ENCODE measurements at regions not wholly inside any gene's neighbourhood (a gene's known extent, or its start where the extent isn't known, plus 50 kb on each side); places are given as distances from the start of the nearest gene placed in this dataset.

GRCh38 chr2:34836361-34836760, 1237.3 kb upstream of the FAM98A start:
- H3K9ac ChIP-seq (ENCODE audit: low read length): no peak overlapping the region
- TF ChIP-seq EZH2phosphoT487 (IDR thresholded peaks at IDR 0.05; ENCODE audit: low read depth) (no peak), CTCF (IDR thresholded peaks at IDR 0.05; ENCODE audit: low read depth, low read length) (no peak)
- H3K4me2 ChIP-seq (ENCODE audit: low read length): no peak overlapping the region
- no peak overlapping the region for H3K4me3 ChIP-seq (ENCODE audit: low read length)
- no peaks in the 10 kb centered on the region for H3K36me3 ChIP-seq (replicated peaks; ENCODE audit: low read depth, low read length)
- no peaks in the 10 kb centered on the region for H3K9me3 ChIP-seq (ENCODE audit: insufficient read depth, low read length)
- no peaks in the 10 kb centered on the region for H4K20me1 ChIP-seq (ENCODE audit: insufficient read depth, low read length)
- H2AFZ ChIP-seq (ENCODE audit: low read depth, low read length): no peak overlapping the region
- H3K79me2 ChIP-seq (ENCODE audit: low read length): no peaks in the 10 kb centered on the region
- no peaks in the 10 kb centered on the region for H3K4me1 ChIP-seq (ENCODE audit: low read length)
- no peak overlapping the region for H3K27ac ChIP-seq (ENCODE audit: low read length)
- H3K27me3 ChIP-seq (ENCODE audit: low read depth, low read length): no peaks in the 10 kb centered on the region

GRCh38 chr2:34831096-34831495, 1232.0 kb upstream of the FAM98A start:
- no peaks in the 10 kb centered on the region for H3K36me3 ChIP-seq (replicated peaks; ENCODE audit: low read depth, low read length)
- no peak overlapping the region for H2AFZ ChIP-seq (ENCODE audit: low read depth, low read length)
- no peaks in the 10 kb centered on the region for H3K4me1 ChIP-seq (ENCODE audit: low read length)
- TF ChIP-seq EZH2phosphoT487 (IDR thresholded peaks at IDR 0.05; ENCODE audit: low read depth): no peak
- no peak for TF ChIP-seq CTCF (IDR thresholded peaks at IDR 0.05; ENCODE audit: low read depth, low read length)
- no peaks in the 10 kb centered on the region for H4K20me1 ChIP-seq (ENCODE audit: insufficient read depth, low read length)
- H3K79me2 ChIP-seq (ENCODE audit: low read length): no peaks in the 10 kb centered on the region
- H3K9me3 ChIP-seq (ENCODE audit: insufficient read depth, low read length): no peaks in the 10 kb centered on the region
- H3K4me2 ChIP-seq (ENCODE audit: low read length): no peak overlapping the region
- H3K27me3 ChIP-seq (ENCODE audit: low read depth, low read length): no peaks in the 10 kb centered on the region
- no peak overlapping the region for H3K4me3 ChIP-seq (ENCODE audit: low read length)
- no peak overlapping the region for H3K27ac ChIP-seq (ENCODE audit: low read length)
- H3K9ac ChIP-seq (ENCODE audit: low read length): no peak overlapping the region

GRCh38 chr2:34828481-34828880, 1229.4 kb upstream of the FAM98A start:
- Histone ChIP-seq H3K36me3 (replicated peaks; ENCODE audit: low read depth, low read length) (no peaks in the 10 kb centered on the region), H3K79me2 (ENCODE audit: low read length) (no peaks in the 10 kb centered on the region), H3K4me2 (ENCODE audit: low read length) (no peak overlapping the region), H2AFZ (ENCODE audit: low read depth, low read length) (no peak overlapping the region), H3K27me3 (ENCODE audit: low read depth, low read length) (no peaks in the 10 kb centered on the region), H3K9ac (ENCODE audit: low read length) (no peak overlapping the region), H3K4me3 (ENCODE audit: low read length) (no peak overlapping the region), H3K9me3 (ENCODE audit: insufficient read depth, low read length) (no peaks in the 10 kb centered on the region), H3K4me1 (ENCODE audit: low read length) (no peaks in the 10 kb centered on the region), H3K27ac (ENCODE audit: low read length) (no peak overlapping the region), H4K20me1 (ENCODE audit: insufficient read depth, low read length) (no peaks in the 10 kb centered on the region)
- TF ChIP-seq EZH2phosphoT487 (IDR thresholded peaks at IDR 0.05; ENCODE audit: low read depth) (no peak), CTCF (IDR thresholded peaks at IDR 0.05; ENCODE audit: low read depth, low read length) (no peak)

- Histone ChIP-seq H3K79me2 (ENCODE audit: low read length) (no peaks in the 10 kb centered on the region), H3K4me3 (ENCODE audit: low read length) (no peak overlapping the region), H2AFZ (ENCODE audit: low read depth, low read length) (no peak overlapping the region), H3K4me1 (ENCODE audit: low read length) (no peaks in the 10 kb centered on the region), H3K27ac (ENCODE audit: low read length) (no peak overlapping the region), H3K36me3 (replicated peaks; ENCODE audit: low read depth, low read length) (no peaks in the 10 kb centered on the region), H4K20me1 (ENCODE audit: insufficient read depth, low read length) (no peaks in the 10 kb centered on the region), H3K9ac (ENCODE audit: low read length) (no peak overlapping the region), H3K9me3 (ENCODE audit: insufficient read depth, low read length) (no peaks in the 10 kb centered on the region), H3K27me3 (ENCODE audit: low read depth, low read length) (no peaks in the 10 kb centered on the region), H3K4me2 (ENCODE audit: low read length) (no peak overlapping the region)
- no peak for TF ChIP-seq CTCF (IDR thresholded peaks at IDR 0.05; ENCODE audit: low read depth, low read length)
- TF ChIP-seq EZH2phosphoT487 (IDR thresholded peaks at IDR 0.05; ENCODE audit: low read depth): no peak
Measured at GRCh38 chr2:34827398-34827797, 1228.3 kb upstream of the FAM98A start.

Data from OCI-LY3 (cell line).